A204.1 (cell line): ENCODE measurements at regions not wholly inside any gene's neighbourhood (a gene's known extent, or its start where the extent isn't known, plus 50 kb on each side); places are given as distances from the start of the nearest gene placed in this dataset.

Source experiments
- FAIRE-seq: peaks from 2 replicates; lab custom pipeline; 2012; peaks lifted over from hg19 to GRCh38; lab: Jason Lieb, UNC

DNA sequence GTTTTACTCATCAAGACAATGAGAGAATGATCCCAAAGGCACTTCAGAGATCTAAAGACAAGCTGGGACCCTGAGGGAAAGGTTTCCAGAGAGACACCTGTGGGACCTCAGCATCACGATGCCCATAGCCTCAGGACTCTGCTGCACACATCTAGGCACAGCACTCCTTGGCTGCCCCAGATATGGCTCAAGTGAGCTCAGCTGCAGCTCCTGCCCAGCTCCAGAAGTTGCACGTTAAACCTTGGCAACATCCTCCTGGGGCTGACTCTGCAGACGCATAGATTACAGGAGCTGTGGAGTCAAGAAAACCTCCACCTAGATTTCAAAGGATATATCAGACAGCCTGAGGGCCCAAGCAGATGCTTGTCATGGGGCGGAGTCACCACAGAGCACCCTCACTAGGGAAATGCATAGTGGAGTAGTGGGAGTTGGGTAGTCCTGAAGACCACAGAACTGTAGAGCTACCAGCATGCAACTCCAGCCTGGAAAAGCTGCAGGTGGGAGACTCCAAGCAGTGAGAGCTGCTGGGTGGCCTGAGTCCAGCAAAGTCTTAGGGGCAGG is 582.0 kb downstream of the CDH11 start:
- FAIRE-seq, result no peak

DNA sequence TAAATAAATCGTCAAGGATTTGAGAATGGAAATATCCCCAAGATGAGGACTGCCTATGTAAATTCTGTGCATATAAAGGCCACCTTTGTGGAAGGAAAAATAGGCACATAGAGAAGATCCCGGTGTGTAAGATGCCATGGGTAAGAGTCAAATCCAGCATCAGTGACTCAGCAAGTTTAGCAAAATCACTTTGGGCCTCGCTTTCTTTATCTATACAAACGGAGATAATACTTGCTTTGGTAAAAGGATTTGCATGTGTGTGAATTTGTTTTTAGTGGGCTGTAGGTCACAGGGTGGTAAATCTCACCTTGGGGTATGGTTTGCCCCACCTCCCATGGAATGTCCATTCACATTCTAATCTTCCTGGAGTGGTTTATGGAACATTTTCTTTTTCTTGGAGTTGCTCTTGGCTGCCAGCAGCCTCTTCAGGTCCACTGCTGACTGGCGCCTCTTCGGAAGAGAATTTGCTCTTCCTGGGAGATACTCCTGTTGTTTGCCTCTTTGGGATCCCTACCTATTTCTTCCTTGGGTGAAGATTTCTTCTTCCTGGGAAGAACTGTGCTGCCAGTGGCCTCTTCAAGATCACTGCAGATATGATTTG is 587.6 kb downstream of the CDH11 start:
- no peak for FAIRE-seq

DNA sequence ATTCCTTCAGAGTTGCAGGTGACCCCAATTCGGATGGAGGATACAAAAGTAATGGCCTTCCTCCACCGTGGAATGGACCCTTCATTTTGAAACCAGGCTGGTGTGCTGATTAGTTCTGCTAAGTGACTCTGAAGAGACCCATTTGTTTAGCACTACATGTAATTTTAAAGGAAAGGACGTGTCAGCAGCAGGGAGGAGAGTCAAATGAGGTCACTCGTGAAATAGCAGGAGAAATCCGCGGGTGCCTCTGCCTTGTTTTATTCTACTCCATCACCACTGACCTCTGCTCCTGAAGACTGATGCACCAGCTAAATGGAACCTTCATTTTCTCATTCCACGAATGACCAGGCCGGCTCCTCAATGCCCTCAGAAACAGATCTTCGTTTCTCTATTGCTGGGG is 589.2 kb downstream of the CDH11 start:
- FAIRE-seq, result no peak

DNA sequence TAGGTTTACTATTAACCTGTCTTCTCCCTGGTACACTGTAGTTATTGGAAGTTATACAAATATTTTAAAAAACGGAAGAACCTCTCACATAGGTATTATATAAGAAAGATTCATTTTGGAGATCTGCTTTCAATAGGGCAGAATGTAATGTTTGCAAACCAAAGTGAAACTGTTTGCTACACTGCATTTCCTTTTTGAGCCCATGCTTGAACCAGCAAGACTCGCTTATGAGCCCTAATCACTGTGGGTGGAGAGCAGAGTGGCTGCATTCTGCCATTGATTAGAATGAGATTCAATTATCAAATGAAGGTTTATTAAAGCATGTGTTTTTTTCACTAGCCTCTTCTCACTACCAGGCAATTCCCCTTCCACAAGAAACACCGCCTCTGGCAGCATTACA is 589.7 kb downstream of the CDH11 start:
- FAIRE-seq, result no peak

DNA sequence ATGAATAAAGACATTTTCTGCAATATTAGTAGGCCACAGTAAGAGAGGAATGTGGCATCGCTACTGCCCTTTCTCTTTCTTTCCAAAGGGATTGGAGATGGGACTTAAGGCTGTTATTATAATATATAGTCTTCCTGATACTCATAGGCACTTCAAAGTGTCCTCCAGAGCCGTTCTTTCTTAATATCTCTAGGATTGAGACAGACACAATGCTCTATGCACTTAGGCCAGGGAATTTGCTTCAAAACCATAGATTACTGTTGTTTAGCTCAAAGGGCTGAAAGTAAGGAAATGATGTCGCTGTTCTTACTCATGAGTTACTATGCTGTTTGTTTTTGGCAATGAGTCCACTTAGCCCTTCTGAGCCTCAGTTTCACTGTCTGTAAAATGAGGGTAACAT is 590.5 kb downstream of the CDH11 start:
- FAIRE-seq, result no peak

DNA sequence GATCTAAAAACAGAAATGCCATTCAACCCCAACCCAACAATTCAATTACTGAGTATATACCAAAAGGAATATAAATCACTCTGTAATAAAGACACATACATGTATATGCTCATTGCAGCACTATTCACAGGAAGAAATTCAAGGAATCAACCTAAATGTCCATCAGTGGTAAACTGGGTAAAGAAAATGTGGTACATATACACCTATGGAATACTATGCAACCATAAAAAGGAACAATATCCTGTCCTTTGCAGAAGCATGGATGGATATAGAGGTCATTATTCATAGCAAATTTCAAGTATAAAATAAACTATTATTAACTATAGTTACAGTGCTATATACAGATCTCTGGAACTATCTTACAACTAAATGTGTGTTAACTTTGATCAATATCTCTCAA is 599.3 kb downstream of the CDH11 start:
- no peak for FAIRE-seq

DNA sequence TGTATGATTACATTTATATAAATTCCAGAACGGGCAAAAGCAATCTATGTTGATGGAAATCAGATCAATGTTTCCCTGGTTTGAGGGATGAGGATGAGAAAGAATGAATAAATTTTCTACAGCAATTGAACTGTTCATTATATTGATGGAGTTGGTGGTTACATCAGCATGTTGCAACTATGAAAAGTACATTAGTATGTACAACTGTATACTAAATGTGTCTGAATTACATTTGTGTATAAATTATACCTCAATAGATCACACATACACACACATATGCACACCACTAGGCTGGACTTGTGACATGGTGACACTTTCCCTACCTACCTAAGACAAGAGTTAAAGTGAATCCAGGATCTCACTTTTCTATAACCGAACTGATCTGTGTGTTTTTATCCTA is 608.0 kb downstream of the CDH11 start:
- no peak for FAIRE-seq

DNA sequence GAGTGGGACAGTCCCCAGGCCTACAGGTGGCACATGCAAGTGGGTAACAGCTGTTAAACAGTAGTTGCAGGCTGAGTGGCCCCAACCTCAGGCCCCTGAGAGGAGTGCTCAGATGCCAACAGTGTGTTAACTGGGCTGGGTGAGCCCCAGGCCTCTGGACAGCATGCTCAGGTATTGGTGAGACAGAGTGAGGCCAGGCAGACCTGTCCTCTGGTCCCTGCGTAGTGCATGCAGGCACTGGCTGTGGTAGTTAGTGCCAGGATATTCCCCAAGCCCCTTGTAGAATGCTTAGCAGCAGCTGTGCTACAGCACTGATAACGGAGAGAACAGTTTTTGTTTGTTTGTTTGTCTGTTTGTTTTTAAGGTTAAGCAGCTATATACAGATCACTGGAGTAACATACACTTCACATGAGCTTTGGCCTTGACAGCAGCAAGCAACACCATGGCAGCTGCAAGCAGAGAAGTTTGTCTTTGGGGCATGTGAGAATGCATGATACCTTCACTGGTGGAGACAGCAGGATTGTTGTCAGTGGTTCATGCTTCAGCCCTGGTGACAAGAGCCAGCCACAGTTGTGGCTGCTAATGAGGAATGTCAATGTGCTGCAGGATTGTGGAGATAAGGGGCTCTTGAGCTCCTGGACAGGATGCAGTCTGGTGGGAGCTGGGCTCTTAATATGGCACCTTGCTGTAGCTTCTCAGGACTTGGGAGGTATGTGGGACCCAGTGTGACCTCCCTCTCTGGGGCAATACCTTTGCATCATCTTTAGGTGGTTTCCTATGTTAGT is 614.4 kb downstream of the CDH11 start:
- no peak for FAIRE-seq

DNA sequence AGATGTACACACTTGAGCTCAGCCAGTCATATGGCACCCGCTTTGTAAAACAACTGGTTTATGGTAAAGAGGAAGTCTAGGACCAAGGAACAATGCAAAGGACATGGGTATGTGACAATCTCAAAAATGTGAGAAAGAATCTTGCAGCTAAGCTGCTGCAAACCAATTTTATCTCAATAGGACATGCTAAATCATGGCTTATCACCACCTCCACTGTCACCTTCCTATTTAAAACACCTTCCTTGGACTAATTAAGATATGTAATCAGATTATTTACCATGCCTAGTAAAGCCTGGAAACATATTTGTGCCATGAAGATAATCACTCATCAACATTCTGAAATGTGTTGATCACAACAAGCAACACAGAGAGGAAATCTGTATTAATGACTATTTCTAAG is 622.7 kb downstream of the CDH11 start:
- FAIRE-seq, result no peak

DNA sequence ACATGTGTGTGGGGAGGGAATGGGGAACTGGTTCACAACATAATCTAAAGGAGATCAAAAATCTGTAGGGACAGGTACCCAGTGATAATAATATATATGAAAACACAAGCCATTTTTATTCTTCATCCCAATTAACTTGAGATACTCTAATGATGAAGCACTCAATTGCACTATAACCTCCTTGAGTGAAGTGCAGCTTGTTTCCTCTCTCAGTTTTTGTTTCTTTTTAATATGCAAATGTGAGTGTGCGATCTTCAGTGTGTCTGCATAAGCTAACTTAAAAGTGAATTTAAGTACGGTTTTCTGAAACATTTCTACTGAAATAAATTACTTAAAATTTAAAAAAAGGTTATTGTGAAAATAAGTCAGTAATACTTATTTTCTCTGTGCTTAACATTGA is 623.5 kb downstream of the CDH11 start:
- no peak for FAIRE-seq

DNA sequence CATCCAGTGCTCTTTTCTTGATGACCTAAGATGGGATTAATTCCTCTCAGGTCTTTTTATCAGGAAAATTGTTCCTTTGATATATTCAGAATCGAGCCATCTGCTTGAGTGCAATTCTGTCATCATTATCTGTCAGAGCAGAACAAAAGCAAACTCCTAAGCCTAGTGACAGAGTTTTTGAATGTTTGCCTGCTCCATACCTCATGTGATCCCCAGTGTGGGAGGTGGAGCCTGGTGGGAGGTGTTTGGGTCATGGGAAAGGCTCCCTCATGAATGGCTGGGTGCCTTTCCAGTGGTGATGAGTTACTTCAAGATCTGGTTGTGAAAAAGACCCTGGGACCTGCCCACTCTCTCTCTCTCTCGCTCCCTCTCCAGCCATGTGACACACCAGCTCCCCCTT is 628.2 kb downstream of the CDH11 start:
- FAIRE-seq, result no peak

DNA sequence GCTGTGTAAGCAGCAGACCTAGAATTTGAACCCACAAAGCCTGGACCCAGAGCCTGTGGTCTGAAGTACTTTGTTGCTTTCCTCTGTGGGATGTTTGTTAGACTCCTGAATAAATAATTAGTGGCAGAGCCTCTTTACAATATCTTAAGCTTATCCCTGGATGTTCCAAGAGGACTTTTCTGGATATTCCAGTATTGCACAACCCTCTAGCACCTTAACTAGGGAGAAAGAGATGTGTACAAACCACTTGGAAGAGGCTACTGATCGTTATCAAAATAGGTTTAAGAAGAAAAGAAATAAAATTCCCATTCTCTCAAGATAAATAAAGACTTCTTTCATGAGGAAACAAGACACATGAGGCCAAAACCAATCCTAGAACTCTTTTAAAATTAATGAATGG is 632.4 kb downstream of the CDH11 start:
- FAIRE-seq, result no peak

DNA sequence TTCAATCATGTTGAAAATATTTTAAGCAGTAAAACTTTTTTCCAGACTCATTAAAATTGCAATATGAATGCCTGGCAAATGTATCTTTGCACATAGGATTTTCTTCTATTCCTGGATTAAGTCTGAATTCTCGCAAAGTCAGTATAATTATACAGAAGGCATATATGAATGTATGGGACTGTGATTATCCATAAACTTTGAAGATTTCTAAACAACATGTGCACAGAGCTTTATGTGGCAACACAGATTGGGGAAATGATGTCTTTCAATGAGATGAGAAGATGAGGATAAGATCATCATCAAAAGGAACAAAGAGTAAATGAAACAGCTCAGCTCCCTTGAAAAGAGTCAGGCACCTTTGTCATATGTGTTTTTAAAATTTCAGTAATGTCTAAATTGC is 635.3 kb downstream of the CDH11 start:
- FAIRE-seq, result no peak

DNA sequence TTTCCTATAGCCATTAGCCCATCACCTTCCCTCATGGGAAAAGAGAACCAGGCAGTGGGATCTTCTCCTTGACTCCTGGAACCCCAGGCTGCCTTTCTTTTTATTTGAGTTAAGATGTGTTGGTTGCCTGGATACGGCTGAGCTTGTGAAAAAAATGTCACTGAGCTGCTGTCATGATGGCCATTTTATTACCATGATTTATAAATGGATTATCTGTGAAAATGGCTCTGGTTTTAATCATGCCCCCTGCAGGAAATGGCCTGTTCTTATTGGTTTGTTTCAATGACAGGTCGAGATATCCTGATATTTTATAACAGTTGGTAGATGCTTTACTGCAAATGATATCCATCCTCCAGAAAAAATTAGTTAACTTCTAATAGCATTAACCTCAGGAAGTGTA is 640.4 kb downstream of the CDH11 start:
- no peak for FAIRE-seq

DNA sequence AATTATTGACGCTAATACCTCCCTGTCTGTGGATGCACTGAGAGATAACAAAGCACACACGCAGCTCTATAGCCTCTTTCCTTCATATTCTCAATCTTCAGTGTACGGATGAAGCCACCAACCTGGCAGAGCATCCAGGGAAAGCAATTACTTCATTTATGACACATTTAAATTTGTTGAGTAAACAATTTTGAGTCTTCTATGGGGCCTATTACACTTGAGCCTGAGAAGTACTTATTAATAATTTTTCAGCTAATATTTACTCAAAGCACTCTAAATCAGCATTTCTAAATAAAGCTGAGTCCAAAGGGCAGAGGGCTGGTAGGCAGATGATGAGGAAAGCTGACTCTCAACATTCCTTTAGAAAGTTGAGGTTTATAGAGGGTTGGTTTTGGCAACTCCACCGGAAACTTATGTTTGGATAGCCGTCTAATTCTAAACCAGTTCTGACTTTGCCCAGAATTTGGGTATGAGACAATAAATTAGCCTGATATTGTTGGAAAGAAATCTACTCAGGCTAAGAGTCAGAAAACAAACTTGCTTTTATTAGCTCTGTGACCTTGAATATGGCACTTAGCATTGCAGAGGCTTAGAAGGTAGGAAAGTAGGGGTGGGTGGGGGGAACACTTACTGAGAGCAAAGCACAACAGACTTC is 643.5 kb downstream of the CDH11 start:
- no peak for FAIRE-seq

DNA sequence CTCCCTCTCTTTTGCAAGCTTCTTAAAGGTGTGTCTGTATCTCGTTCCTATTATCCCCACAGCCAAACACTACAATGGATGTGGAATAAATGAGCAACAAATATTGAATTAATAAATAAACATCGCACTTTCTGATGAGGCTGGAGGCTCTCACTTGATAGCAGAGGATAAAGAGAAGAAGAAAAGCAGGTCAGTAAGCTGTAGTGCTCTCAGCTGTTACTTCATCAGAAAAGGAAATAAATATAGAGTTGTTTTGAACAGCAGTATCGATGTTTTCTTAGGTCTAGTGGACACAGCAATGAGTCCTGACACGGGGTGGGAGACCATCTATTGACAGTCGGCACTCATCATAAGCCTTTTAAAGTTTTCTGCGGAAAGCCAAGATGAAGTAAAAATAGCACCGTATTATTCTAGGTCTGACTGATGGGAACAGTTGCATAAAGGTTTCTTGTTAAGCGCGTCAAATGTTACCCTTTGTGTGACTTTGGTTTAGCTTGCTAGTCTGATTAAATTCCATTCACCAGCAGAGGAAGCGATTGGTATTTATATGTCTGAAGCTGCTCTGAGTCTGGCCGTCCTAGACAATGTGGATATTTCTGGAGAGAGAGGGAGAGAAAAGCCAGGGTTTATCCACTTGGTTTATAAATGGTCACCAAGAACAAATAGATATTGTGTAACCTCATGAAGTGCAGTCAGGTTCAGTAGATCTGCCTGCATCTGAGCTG is 646.1 kb downstream of the CDH11 start:
- FAIRE-seq, result no peak

DNA sequence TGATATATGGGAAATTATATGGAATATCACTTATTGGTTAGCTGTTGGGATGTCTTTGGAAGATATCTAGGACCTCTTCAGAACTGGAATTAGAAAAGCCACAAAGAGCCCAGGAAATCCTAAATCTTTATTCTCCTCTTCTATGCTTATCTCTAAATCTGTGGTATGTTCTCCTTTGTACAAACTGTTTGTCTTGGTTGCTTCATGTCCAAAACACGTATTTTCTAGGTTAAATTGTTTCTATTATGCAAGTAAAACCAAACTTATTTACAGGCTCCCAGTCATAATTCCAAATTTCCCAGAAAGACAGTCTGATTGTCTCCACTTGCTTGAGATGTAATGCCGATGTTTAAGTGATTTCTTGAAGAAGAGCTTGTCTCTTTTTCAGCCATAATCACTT is 650.9 kb downstream of the CDH11 start:
- no peak for FAIRE-seq

DNA sequence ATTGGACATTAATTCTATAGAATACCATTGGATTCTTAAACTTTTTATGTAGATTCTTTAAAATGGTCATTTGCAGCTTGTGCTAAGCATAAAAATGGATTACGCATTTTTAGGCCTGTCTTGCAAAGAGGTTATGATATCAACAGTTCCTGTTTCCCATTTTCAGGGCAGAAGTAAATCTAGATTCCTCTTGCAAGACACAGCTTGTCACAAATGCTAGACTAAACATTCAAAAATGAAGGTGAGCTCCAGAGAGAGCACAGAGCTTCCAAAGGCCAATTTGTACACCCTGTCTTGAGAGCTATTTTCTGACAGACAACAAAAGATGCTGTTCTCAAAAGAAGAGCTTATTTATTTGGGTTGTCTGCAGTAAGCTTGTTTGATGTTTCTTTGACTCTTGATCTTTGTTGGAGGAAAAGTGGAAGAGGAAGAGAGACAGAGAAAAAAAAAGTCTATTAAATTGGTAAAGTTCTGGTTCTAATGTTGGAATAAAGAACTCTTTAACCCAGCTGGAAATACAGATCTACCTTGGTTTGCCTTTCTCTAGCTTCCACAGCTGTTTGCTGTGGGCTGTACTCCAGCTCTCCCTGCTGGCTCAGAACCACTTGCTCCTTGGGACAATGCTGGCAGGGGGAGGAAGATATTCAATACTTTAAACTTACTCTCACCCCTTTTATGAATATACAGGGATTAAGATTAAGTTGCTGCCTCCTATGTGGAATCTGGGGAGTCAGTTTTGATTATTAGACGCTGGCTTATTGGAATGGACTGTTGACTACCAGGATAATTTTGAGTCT is 651.8 kb downstream of the CDH11 start:
- no peak for FAIRE-seq

DNA sequence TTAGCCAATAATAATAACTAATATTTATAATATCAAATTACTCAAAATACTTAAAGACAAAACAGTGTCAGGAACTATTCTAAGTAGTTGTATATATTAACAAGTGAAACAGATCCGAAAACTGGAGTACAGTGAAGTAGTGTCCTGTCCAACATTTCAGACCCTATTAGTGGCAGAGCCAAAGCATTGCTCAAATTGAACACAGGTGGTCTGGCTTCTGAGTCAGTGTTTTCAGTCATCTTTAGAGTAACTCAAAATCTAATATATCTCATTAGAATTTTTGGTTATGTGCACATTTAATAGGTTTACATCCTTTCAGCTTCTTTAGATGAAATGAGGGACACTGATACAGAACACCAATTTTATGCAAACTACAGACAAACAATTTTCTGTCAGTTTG is 652.5 kb downstream of the CDH11 start:
- no peak for FAIRE-seq

DNA sequence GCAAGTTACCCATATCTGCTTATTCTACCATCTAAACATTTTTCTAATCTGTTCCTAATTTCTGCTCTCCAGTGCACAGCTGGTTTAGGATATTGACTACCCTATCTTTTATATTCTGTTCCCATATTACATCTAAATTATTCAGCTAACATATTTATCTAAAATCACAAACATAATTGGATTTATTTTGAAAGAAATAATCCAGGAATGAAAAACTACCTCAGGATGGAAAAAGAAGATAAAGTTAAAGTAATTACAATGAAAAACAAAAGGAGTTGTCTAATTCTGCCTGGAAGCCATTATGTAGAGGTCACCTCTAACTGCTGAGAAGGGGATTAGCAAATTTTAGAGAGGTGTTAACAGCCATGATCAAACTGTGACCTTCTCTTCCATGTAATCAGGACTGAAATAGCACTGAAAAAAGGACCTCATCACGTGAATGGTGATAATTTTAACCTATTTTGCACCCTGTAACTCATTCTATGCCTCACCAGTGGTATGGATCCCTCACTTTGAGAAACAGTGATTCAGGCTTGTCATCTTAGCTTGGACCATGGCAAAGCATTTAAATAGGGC is 653.3 kb downstream of the CDH11 start:
- FAIRE-seq, result no peak

DNA sequence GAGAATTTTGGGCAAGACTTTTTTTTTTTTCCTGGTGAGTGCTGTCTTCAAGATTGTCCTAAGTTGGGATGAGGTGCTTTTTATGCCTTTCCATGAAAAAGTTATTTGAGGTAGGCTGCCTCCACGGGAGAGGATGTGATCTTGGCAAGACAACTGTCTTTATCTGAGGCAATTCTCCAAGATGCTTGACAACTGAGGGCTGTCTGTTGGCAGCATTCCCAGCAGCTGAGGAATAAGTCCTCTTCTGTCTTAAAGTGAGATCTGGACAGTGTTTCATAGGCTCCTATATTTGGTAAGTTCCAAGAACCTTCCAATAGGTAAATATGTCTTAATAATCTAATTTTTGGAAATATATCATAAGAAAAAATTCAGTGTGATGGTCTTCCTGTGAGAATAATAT is 662.0 kb downstream of the CDH11 start:
- no peak for FAIRE-seq

DNA sequence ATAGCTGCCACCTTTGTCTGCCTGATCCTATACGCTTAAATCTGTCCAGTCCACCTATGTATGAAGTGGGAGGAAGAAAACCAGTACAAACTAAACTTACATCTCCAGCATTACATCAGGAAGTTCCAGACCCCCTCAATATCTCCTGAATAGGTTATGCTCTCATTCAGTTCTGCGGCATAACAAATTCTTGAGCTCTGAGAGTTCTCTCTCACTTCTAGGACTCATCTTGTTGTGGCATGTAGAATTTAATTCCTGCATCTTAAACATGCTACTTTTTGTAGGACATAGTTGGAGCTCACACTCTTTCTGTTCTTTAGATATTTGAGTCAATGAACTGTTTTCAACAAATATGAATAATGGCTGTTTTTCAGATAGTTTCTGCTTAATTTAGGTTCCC is 662.5 kb downstream of the CDH11 start:
- no peak for FAIRE-seq
